COR-L47 (cell line): ENCODE measurements at regions not wholly inside any gene's neighbourhood (a gene's known extent, or its start where the extent isn't known, plus 50 kb on each side); places are given as distances from the start of the nearest gene placed in this dataset.

Source experiments
- DNase-seq: peaks from one replicate; lab custom pipeline; 2025; lab: John Stamatoyannopoulos, UW

GRCh38 chrX:104306180-104306579 lies 51.4 kb upstream of the ESX1 start:
- no peak for DNase-seq
